GM10248 (cell line): ENCODE measurements at regions not wholly inside any gene's neighbourhood (a gene's known extent, or its start where the extent isn't known, plus 50 kb on each side); places are given as distances from the start of the nearest gene placed in this dataset.

Source experiments
- CTCF ChIA-PET: fragments of 300-600 bp; sonication (Branson Sonifier 250); formaldehyde crosslinking; extraction: SDS; loops from one replicate; lab custom pipeline; 2021; ENCODE audit warnings: antibody characterized with exemption; lab: Yijun Ruan, JAX
- POLR2A ChIA-PET: fragments of 350-650 bp; sonication (Branson Sonifier 250); formaldehyde crosslinking; extraction: SDS; loops from one replicate; lab custom pipeline; 2020; ENCODE audit warnings: antibody characterized with exemption; lab: Yijun Ruan, JAX
- DNase-seq: peaks from one replicate; pipeline ENCODE4 v3.0.0; 2012; ENCODE audit errors: extremely low spot score
- TF ChIP-seq, protein P1 (sequence below): IDR thresholded peaks from 2 replicates; pipeline ENCODE4 v1.5.1; 2012; ENCODE audit warnings: mild to moderate bottlenecking, low read depth; ENCODE audit errors: extremely low read depth, missing control alignments, control extremely low read depth

DNA sequence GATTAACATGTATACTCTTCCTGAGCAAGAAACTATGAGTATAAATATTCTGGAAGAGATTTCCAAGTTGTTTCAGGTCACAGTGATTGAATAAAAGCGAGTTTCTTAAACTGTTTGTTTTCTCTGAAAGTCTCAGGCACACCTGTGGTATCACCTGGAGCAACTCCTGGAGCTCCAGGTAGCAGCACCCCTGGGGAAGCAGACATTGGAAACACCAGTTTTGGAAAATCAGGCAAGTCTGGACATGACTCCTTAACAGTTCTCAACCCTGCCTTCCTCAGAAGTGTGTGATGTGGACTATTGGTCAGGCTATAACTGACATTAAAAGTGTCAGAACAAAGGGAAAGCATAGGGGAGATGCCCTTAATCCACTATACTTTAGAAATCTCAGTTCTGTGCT lies 217.6 kb upstream of the CNTN1 start:
- TF ChIP-seq, protein P1, sequence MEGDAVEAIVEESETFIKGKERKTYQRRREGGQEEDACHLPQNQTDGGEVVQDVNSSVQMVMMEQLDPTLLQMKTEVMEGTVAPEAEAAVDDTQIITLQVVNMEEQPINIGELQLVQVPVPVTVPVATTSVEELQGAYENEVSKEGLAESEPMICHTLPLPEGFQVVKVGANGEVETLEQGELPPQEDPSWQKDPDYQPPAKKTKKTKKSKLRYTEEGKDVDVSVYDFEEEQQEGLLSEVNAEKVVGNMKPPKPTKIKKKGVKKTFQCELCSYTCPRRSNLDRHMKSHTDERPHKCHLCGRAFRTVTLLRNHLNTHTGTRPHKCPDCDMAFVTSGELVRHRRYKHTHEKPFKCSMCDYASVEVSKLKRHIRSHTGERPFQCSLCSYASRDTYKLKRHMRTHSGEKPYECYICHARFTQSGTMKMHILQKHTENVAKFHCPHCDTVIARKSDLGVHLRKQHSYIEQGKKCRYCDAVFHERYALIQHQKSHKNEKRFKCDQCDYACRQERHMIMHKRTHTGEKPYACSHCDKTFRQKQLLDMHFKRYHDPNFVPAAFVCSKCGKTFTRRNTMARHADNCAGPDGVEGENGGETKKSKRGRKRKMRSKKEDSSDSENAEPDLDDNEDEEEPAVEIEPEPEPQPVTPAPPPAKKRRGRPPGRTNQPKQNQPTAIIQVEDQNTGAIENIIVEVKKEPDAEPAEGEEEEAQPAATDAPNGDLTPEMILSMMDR: no peak
- CTCF ChIA-PET: interaction anchor here (0.8 to 2.3 kb wide), 2 partner anchors 12 kb away, joined by 3 to 8 read pairs; no protein-coding TSS in a partner anchor
- POLR2A ChIA-PET: no interaction called here
- no peak for DNase-seq

DNA sequence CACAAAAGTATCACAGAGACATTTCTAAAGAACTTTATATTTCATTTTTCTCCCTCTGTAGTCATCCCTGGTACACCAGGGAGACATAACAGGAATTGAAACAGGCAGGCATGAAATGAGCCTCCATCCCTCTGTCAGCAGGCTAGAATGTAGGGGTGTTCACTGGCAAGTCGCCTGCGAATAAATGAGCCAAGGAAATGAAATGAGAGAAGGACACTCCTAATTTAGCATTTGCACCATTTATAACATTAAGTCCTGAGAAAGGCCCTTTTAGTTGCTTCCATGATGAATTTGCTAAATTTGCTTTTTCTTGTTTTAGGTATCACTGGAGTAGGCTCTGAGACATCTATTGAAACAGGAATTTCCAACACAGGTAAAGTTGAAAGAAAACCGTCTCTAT lies 192.4 kb upstream of the CNTN1 start:
- POLR2A ChIA-PET: no interaction called here
- CTCF ChIA-PET: interaction anchor here (1.2 to 2.9 kb wide), 3 partner anchors 11 to 21 kb away, joined by 3 to 7 read pairs (median 6); no protein-coding TSS in a partner anchor
- TF ChIP-seq, protein P1: no peak
- DNase-seq: no peak

DNA sequence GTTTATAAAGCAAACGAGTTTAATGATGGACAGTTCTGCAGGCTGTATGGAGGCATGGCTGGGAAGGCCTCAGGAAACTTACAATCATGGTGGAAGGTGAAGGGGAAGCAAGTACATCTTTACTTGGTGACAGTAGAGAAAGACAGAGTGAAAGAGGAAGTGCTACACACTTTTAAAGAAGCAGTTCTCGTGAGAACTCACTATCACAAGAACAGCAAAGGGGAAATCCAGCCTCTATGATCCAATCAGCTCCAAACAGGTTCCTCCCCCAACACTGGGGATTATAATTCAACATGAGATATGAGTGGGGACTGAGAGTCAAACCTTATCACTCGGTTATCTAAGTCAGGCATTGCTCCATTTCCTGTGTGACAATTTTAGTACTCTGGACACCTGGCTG lies 189.9 kb upstream of the CNTN1 start:
- POLR2A ChIA-PET: no interaction called here
- CTCF ChIA-PET: interaction anchor here (1.9 kb wide), 1 partner anchor 16 kb away, joined by 5 read pairs; no protein-coding TSS in a partner anchor
- DNase-seq: no peak
- TF ChIP-seq, protein P1: no peak

DNA sequence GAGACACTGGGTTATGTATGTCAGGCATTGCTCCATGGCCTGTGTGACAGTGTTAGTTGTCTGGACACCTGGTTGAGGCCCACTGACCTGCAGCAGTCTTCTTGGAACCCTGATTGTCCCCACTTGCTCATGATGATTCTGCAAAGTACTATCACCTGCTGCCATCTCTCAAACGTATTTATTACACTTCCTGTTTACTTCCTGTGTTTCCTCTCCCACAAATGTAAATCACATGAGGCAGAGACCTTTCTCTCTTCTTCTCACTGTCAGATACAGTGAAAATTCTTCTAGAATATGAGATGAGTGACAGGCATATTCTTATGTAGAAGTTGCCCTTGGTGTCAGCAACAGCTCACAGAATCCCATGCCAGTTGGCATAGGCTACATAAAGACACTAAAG lies 186.9 kb upstream of the CNTN1 start:
- POLR2A ChIA-PET: no interaction called here
- no peak for DNase-seq
- TF ChIP-seq, protein P1: no peak
- CTCF ChIA-PET: interaction anchor here (0.9 kb wide), 1 partner anchor 11 kb away, joined by 3 read pairs; no protein-coding TSS in a partner anchor

DNA sequence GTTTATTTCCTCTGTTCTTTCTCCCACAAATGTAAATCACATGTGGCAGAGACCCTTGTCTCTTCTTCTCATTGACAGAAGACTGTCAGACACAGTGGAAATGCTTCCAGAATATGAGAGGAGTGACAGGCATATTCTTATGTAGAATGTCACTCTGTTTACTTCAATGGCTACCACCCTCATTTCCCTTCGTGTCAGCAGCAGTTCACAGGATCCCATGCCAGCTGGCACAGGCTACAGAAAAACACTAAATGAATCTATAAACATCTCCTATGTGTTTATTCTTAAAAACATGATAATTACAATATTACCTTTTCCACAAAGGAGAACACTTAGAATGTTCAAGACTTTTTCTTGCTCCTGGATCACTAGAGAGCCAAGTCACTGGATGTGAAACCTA lies 183.8 kb upstream of the CNTN1 start:
- CTCF ChIA-PET: interaction anchor here (1.0 kb wide), 1 partner anchor 18 kb away, joined by 3 read pairs; no protein-coding TSS in a partner anchor
- DNase-seq: no peak
- POLR2A ChIA-PET: no interaction called here
- TF ChIP-seq, protein P1: no peak

DNA sequence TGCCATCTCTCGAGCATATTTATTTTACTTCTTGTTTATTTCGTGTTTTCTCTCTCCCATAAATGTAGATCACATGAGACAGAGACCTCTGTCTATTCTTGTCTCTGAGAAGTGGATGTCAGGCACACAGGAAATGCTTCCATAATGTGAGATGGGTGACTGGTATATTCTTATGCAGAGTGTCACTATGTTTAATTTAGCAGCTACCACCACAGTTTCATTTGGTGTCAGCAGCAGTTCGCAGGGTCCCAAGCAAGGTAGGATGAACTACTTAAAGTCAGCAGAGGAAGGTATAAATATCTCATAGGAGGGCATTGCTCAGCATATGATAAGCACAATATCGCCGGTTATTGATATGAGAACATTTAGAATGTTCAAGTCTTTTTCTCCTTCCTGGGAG lies 180.9 kb upstream of the CNTN1 start:
- ChIA-PET POLR2A (no interaction called here), CTCF (interaction anchor here (1.3 to 1.6 kb wide), 2 partner anchors 25 to 64 kb away, joined by 3 to 4 read pairs; no protein-coding TSS in a partner anchor)
- no peak for DNase-seq
- TF ChIP-seq, protein P1: no peak
